Vagina (tissue), 2 donors: ENCODE measurements at regions not wholly inside any gene's neighbourhood (a gene's known extent, or its start where the extent isn't known, plus 50 kb on each side); places are given as distances from the start of the nearest gene placed in this dataset.

Source experiments
- POLR2A ChIP-seq, 2 donors: fragments of 450-650 bp; IDR thresholded peaks; one replicate each; pipeline ENCODE4 v1.6.1; 2017; ENCODE audit warnings: antibody characterized with exemption in 2 of 2, mild to moderate bottlenecking in 2 of 2, moderate library complexity in 2 of 2
- TF ChIP-seq, protein P1 (sequence below), 3 experiments: fragments of 450-650 bp in 2 of 3; fragments of 200-600 bp in 1 of 3; sonication (generic) in 1 of 3; IDR thresholded peaks; one replicate each; pipeline ENCODE4 v1.5.1; 2017 to 2019; ENCODE audit warnings: antibody characterized with exemption in 3 of 3, mild to moderate bottlenecking in 2 of 3, moderate library complexity in 2 of 3

- no peak for TF ChIP-seq POLR2A (IDR thresholded peaks at IDR 0.05)
- TF ChIP-seq, protein P1, sequence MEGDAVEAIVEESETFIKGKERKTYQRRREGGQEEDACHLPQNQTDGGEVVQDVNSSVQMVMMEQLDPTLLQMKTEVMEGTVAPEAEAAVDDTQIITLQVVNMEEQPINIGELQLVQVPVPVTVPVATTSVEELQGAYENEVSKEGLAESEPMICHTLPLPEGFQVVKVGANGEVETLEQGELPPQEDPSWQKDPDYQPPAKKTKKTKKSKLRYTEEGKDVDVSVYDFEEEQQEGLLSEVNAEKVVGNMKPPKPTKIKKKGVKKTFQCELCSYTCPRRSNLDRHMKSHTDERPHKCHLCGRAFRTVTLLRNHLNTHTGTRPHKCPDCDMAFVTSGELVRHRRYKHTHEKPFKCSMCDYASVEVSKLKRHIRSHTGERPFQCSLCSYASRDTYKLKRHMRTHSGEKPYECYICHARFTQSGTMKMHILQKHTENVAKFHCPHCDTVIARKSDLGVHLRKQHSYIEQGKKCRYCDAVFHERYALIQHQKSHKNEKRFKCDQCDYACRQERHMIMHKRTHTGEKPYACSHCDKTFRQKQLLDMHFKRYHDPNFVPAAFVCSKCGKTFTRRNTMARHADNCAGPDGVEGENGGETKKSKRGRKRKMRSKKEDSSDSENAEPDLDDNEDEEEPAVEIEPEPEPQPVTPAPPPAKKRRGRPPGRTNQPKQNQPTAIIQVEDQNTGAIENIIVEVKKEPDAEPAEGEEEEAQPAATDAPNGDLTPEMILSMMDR (IDR thresholded peaks at IDR 0.05) = no peak
Measured at GRCh38 chr10:3924344-3924743, 139.3 kb upstream of the KLF6 start.
